Thoracic aorta (tissue), 2 donors: ENCODE measurements at regions not wholly inside any gene's neighbourhood (a gene's known extent, or its start where the extent isn't known, plus 50 kb on each side); places are given as distances from the start of the nearest gene placed in this dataset.
A peak's percentile ranks its signal among the peaks of the same experiment; 100 is the strongest.

Experiments
- ATAC-seq: fragments of 150-250 bp; one replicate; pipeline ENCODE4 v1.8.0; 2017; ENCODE audit warnings: low read depth; ENCODE audit not compliant: insufficient number of reproducible peaks, low FRiP score
- DNase-seq: peaks from one replicate; pipeline ENCODE4 v3.0.0-alpha.2; 2020; ENCODE audit warnings: low spot score
- H3K27ac ChIP-seq, 2 donors: fragments of 200-600 bp; sonication (generic); 1 replicate in 1 of 2; 2 replicates in 1 of 2; pipeline ENCODE4 v1.5.1; 2016; ENCODE audit warnings: mild to moderate bottlenecking in 2 of 2, moderate library complexity in 2 of 2
- H3K27me3 ChIP-seq: fragments of 200-600 bp; sonication (generic); replicated peaks from 2 replicates; pipeline ENCODE4 v1.6.0; 2016; ENCODE audit warnings: mild to moderate bottlenecking; ENCODE audit not compliant: insufficient read depth
- H3K36me3 ChIP-seq: fragments of 200-600 bp; sonication (generic); one replicate; pipeline ENCODE4 v1.5.1; 2016
- H3K4me1 ChIP-seq, 2 donors: fragments of 200-600 bp; sonication (generic); 1 replicate in 1 of 2; 2 replicates in 1 of 2; pipeline versions ENCODE4 v1.5.1 to v1.6.0; 2016; ENCODE audit warnings: low read depth in 2 of 2, mild to moderate bottlenecking in 1 of 2; ENCODE audit not compliant: control insufficient read depth in 1 of 2
- H3K4me3 ChIP-seq: fragments of 200-600 bp; sonication (generic); 2 replicates; pipeline ENCODE4 v1.5.1; 2016; ENCODE audit warnings: mild to moderate bottlenecking
- H3K9me3 ChIP-seq: fragments of 200-600 bp; sonication (generic); 2 replicates; pipeline ENCODE4 v1.5.1; 2016
- TF ChIP-seq, protein P1 (sequence below): fragments of 200-600 bp; sonication (generic); IDR thresholded peaks from one replicate; pipeline ENCODE4 v1.5.1; 2019; ENCODE audit warnings: antibody characterized with exemption

DNA sequence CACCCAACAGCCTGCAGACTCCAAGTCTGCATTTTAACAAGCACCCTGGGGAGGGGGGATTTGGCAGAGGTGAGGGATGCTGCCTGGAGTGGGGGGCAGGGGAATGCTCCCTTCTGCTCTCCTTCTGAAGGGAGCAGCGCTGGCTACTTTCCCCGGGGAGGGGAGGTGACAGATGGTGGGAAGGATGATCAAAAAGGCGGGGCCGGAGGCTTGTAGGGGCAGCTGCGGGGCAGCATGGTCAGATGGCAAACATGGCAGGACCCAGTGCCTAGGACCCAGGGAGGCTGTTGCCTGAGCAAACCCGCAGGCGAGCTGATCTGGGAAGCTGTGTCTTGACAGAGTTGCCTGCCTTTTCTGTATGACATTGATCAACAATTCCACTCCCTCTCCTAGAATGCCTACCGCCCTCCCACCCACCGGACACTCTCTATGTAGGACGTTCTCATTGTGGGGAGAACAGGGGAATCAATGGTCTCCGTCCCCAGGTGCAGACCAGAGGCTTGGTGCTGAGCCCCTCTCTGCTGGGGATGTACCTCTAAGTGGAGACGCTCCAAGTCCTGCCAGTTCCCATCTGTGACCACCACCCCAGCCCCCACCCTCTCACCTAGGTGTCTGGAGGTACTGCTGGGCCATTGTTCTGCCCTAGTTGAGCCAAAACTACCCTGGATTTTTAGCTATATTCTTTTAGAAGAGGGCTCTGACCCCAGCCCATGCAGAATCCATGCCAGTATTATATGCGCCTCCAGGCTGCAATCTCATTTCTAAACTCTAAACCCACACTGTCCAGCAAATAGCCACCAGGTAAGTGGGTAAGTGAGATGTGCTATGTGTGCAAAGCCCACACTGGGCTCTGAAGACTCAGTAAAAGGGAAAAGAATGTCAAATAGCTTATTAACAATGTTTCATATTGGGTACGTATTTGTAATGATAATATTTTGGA lies 89.7 kb upstream of the SEC11C start:
- DNase-seq (no peak), ATAC-seq (no peak)
- H3K27ac ChIP-seq, result no peak overlapping the region
- no peaks in the 10 kb centered on the region for H3K9me3 ChIP-seq
- no peaks in the 10 kb centered on the region for H3K36me3 ChIP-seq
- TF ChIP-seq, protein P1, sequence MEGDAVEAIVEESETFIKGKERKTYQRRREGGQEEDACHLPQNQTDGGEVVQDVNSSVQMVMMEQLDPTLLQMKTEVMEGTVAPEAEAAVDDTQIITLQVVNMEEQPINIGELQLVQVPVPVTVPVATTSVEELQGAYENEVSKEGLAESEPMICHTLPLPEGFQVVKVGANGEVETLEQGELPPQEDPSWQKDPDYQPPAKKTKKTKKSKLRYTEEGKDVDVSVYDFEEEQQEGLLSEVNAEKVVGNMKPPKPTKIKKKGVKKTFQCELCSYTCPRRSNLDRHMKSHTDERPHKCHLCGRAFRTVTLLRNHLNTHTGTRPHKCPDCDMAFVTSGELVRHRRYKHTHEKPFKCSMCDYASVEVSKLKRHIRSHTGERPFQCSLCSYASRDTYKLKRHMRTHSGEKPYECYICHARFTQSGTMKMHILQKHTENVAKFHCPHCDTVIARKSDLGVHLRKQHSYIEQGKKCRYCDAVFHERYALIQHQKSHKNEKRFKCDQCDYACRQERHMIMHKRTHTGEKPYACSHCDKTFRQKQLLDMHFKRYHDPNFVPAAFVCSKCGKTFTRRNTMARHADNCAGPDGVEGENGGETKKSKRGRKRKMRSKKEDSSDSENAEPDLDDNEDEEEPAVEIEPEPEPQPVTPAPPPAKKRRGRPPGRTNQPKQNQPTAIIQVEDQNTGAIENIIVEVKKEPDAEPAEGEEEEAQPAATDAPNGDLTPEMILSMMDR, result no peak
- H3K4me1 ChIP-seq, result peaks cover 29 to 56% of the 10 kb centered on the region in 2 donors
- no peaks in the 10 kb centered on the region for H3K27me3 ChIP-seq
- no peak overlapping the region for H3K4me3 ChIP-seq

DNA sequence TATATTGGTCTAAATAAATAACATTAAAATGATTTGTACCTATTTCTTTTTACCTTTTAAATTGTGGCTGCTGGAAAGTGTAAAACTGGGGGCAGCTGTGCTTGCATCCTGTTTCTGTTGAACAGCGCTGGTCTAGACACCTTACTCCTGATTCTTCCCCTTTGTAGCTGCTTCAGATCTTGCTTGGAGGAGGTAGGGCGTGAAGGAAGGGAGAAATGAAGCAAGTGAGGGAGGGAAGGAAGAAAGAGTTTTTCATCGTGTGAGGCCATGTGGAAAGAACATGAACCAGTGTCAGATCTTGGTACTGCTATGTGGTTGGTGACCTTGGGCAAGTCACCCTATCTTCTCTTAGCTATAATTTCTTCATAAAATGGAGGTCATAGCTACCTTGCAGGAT lies 89.0 kb upstream of the SEC11C start:
- peak overlapping the region in 1 of 2 donors; percentile 76 for H3K27ac ChIP-seq
- DNase-seq (no peak), ATAC-seq (no peak)
- no peaks in the 10 kb centered on the region for H3K36me3 ChIP-seq
- TF ChIP-seq, protein P1, result no peak
- no peaks in the 10 kb centered on the region for H3K27me3 ChIP-seq
- peaks cover 29 to 62% of the 10 kb centered on the region in 2 donors for H3K4me1 ChIP-seq
- H3K9me3 ChIP-seq, result no peaks in the 10 kb centered on the region
- H3K4me3 ChIP-seq, result no peak overlapping the region

DNA sequence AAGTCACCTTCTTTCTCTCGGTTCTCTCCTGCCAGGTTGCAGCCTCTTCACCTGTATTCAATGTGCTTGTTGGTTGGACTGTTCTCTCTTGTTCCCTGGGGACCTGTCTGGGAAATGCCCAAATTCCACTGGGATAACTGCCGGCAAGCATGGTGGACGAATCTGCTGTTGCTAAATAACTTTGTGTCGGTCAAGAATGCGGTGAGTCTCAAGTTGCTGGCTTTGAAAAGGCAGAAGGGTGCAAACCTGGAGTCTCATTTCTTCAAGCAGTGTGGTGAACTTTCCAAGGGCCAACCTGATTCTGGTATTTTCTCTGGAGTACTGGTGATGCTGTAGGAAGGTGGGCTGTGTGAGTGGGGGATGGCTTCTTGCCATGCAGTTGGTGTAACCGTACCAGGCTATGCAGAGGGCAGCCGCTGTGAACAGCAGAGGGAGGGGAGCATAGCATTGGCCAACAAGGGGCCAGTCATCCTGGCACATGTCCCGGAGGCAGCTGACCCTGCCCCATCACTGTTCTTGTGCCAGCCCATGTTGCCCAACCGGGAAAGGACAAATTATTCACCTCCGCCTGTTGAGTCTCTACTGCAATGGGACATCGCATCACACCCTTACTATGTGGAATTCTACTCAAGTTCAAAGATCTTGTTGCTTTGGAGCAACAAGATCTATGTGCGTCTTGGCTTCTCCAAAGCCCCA lies 88.1 kb upstream of the SEC11C start:
- H3K9me3 ChIP-seq, result no peaks in the 10 kb centered on the region
- ATAC-seq (peak; percentile 61), DNase-seq (peak; percentile 67)
- peaks cover 29 to 67% of the 10 kb centered on the region in 2 donors for H3K4me1 ChIP-seq
- H3K27ac ChIP-seq, result peak overlapping the region; percentile 76 to 77
- no peaks in the 10 kb centered on the region for H3K36me3 ChIP-seq
- TF ChIP-seq, protein P1, result no peak
- no peak overlapping the region for H3K4me3 ChIP-seq
- H3K27me3 ChIP-seq, result no peaks in the 10 kb centered on the region

DNA sequence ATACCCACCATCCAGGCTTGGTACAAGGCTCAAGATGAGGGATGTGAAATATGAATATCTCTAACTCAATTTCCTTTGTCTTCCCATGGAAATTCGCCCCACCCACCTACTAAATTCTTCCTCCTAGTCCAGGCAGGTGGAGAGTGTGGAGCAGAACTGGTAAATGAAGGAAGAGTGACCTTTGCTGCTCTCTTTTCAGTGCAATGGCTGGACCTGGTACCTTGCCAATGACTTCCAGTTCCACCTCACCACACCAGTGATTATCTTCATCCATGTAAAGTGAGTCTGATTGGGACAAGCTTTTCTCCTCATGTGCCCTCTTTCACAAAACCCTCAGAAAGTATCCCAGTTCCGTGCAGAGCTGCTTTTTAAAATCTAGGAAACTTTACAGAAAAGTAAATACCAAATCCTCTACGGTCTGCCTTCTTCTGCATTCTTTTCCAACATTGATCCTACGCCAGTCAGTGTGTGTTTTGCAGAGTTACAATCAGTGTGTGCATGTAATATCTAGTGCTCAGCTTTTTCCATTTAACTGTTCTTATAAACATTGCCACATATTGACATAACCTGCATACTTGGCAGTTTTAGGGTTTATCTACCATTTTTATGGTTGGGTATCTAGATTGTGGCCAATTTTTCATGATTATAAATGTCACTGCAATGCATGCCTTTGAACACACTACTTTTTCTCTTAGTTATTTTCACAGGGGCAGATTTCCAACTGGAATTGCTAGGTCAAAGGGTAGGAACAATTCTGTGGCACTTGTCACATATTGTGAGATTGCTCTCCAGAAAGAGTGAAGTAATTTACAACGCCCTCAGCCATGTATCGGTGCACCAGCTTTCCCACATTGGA lies 86.5 kb upstream of the SEC11C start:
- Histone ChIP-seq H3K9me3 (no peaks in the 10 kb centered on the region), H3K4me1 (peaks cover 34 to 75% of the 10 kb centered on the region in 2 donors), H3K4me3 (no peak overlapping the region), H3K27ac (peak overlapping the region; percentile 76 to 77), H3K27me3 (no peaks in the 10 kb centered on the region), H3K36me3 (no peaks in the 10 kb centered on the region)
- ATAC-seq (peak; percentile 22), DNase-seq (no peak)
- TF ChIP-seq, protein P1, result no peak
